ENCODE measurements at regions not wholly inside any gene's neighbourhood (a gene's known extent, or its start where the extent isn't known, plus 50 kb on each side); places are given as distances from the start of the nearest gene placed in this dataset.

DNA sequence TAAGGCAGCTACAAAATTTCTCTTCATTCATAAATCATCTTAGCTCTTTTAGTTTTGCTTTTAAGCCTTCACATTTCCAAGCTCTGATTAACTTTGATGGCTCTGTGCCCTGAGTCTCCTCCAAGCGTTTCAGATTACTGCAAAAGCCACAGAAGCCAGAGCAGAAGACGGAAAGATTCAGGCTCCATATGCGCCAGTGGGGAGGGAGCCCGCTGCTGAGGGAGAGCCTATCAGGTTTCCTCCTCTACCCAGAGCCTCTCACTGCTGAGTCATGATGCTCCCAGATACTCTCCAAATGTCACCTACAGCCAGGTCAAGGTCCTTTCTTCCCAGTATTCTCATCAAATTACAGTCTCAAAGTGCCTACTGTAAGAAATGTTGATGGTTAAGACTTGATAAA is 193.6 kb downstream of the RAP2A start:
- TF ChIP-seq, protein P1, sequence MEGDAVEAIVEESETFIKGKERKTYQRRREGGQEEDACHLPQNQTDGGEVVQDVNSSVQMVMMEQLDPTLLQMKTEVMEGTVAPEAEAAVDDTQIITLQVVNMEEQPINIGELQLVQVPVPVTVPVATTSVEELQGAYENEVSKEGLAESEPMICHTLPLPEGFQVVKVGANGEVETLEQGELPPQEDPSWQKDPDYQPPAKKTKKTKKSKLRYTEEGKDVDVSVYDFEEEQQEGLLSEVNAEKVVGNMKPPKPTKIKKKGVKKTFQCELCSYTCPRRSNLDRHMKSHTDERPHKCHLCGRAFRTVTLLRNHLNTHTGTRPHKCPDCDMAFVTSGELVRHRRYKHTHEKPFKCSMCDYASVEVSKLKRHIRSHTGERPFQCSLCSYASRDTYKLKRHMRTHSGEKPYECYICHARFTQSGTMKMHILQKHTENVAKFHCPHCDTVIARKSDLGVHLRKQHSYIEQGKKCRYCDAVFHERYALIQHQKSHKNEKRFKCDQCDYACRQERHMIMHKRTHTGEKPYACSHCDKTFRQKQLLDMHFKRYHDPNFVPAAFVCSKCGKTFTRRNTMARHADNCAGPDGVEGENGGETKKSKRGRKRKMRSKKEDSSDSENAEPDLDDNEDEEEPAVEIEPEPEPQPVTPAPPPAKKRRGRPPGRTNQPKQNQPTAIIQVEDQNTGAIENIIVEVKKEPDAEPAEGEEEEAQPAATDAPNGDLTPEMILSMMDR (conservative IDR thresholded peaks at IDR 0.05), result no peak
- no peak for TF ChIP-seq ZFX (IDR thresholded peaks at IDR 0.05)
